Peyer's patch (tissue), 4 donors: ENCODE measurements at regions not wholly inside any gene's neighbourhood (a gene's known extent, or its start where the extent isn't known, plus 50 kb on each side); places are given as distances from the start of the nearest gene placed in this dataset.

Experiments
- CTCF ChIP-seq, 6 experiments: fragments of 450-650 bp in 4 of 6; fragments of 200-600 bp in 2 of 6; sonication (generic) in 1 of 6; IDR thresholded peaks; one replicate each; pipeline ENCODE4 v1.5.1; 2017 to 2019; ENCODE audit warnings: antibody characterized with exemption in 6 of 6, mild to moderate bottlenecking in 3 of 6, moderate library complexity in 1 of 6
- POLR2A ChIP-seq, 2 donors: fragments of 450-650 bp; IDR thresholded peaks; one replicate each; pipeline ENCODE4 v1.5.1; 2017; ENCODE audit warnings: antibody characterized with exemption in 2 of 2, mild to moderate bottlenecking in 2 of 2, moderate library complexity in 2 of 2

GRCh38 chr18:984004-984403 lies 79.3 kb downstream of the ADCYAP1 start:
- TF ChIP-seq CTCF (IDR thresholded peaks at IDR 0.05) = no peak
- no peak for TF ChIP-seq POLR2A (IDR thresholded peaks at IDR 0.05)
